GM10266 (cell line): ENCODE measurements at regions not wholly inside any gene's neighbourhood (a gene's known extent, or its start where the extent isn't known, plus 50 kb on each side); places are given as distances from the start of the nearest gene placed in this dataset.
A peak's percentile ranks its signal among the peaks of the same experiment; 100 is the strongest.

Experiments
- DNase-seq: peaks from one replicate; pipeline ENCODE4 v3.0.0; 2012; ENCODE audit errors: extremely low spot score
- TF ChIP-seq, protein P1 (sequence below): IDR thresholded peaks from 2 replicates; pipeline ENCODE4 v1.5.1; 2012; ENCODE audit warnings: mild to moderate bottlenecking, low read depth; ENCODE audit not compliant: control insufficient read depth, insufficient read depth; ENCODE audit errors: missing control alignments

GRCh38 chr11:121933694-121934093 lies 182.3 kb downstream of the BLID start:
- no peak for DNase-seq
- TF ChIP-seq, protein P1, sequence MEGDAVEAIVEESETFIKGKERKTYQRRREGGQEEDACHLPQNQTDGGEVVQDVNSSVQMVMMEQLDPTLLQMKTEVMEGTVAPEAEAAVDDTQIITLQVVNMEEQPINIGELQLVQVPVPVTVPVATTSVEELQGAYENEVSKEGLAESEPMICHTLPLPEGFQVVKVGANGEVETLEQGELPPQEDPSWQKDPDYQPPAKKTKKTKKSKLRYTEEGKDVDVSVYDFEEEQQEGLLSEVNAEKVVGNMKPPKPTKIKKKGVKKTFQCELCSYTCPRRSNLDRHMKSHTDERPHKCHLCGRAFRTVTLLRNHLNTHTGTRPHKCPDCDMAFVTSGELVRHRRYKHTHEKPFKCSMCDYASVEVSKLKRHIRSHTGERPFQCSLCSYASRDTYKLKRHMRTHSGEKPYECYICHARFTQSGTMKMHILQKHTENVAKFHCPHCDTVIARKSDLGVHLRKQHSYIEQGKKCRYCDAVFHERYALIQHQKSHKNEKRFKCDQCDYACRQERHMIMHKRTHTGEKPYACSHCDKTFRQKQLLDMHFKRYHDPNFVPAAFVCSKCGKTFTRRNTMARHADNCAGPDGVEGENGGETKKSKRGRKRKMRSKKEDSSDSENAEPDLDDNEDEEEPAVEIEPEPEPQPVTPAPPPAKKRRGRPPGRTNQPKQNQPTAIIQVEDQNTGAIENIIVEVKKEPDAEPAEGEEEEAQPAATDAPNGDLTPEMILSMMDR, result no peak

DNA sequence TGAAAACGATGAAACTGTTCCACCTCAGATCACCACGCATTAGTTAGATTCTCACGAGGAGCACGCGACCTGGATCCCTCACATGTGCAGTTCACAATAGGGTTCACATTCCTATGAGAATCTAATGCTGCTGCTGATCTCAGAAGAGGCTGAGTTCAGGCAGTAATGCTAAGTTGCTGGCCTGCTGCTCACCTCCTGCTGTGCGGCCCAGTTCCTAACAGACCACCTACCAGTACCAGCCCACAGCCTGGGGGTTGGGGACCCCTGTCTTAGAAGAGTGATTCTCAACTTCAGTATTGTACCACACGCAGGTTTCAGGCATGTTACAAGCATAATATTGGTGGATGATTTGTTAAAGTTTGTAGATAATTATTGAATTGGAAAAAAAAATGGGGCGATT lies 182.7 kb downstream of the BLID start:
- TF ChIP-seq, protein P1, result no peak
- DNase-seq, result no peak

DNA sequence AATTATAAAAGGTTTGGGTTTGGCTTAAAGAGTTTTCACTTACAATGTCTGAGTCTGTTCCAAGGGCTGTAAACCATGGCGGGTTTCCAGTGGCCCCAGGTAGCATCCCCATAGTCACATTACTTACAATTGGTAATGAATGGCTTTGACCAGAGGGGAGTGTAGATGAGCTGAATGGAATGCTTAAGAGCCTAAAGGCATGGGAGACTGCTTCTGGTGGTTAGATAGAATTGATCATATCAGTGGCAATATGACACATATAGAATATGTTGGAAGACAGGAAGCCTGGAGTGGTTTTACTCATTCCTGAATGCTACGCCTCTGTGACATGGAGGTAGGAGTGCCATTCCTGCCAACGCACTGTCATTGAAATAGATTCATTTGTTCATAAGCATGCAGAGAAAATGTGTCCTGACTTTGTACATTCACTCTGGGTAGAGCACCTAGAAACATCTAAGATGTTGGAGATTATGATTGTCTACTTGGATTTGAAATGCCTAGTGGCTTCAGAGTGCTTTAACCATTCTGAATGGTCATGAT lies 183.3 kb downstream of the BLID start:
- no peak for DNase-seq
- TF ChIP-seq, protein P1, result no peak

- DNase-seq, result no peak
- TF ChIP-seq, protein P1, result no peak
These were observed 184.2 kb downstream of the BLID start for GRCh38 chr11:121931748-121932352.

DNA sequence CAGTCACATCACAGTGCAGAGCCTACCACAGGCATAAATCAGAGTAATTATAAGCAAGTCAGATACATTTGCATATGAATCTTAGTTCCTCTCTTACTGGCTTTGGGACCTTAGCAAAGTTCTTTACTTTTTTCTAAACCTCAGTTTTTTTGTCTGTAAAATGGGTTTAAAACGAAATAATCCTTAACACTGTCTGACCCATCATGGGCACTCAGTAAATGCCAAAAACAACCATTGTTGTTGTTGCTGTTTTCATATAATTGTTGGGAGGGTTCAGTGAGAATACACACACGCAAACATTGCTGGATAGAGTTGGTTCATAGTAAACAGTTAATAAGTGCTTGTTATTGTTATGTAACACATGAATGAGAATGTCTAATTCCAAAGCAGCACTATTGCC lies 184.9 kb downstream of the BLID start:
- DNase-seq, result no peak
- TF ChIP-seq, protein P1, result no peak

GRCh38 chr11:121930004-121930965 lies 185.7 kb downstream of the BLID start:
- peak; percentile 40 for DNase-seq

GRCh38 chr11:121929581-121929980 lies 186.4 kb downstream of the BLID start:
- TF ChIP-seq, protein P1, result no peak
- DNase-seq, result no peak

More at GRCh38 chr11:121930004-121930965, 185.7 kb downstream of the BLID start:
- TF ChIP-seq, protein P1, result no peak
